Peyer's patch (tissue), 4 donors: ENCODE measurements at regions not wholly inside any gene's neighbourhood (a gene's known extent, or its start where the extent isn't known, plus 50 kb on each side); places are given as distances from the start of the nearest gene placed in this dataset.

Experiments
- POLR2A ChIP-seq, 2 donors: fragments of 450-650 bp; IDR thresholded peaks; one replicate each; pipeline ENCODE4 v1.5.1; 2017; ENCODE audit warnings: antibody characterized with exemption in 2 of 2, mild to moderate bottlenecking in 2 of 2, moderate library complexity in 2 of 2
- TF ChIP-seq, protein P1 (sequence below), 6 experiments: fragments of 450-650 bp in 4 of 6; fragments of 200-600 bp in 2 of 6; sonication (generic) in 1 of 6; IDR thresholded peaks; one replicate each; pipeline ENCODE4 v1.5.1; 2017 to 2019; ENCODE audit warnings: antibody characterized with exemption in 6 of 6, mild to moderate bottlenecking in 3 of 6, moderate library complexity in 1 of 6

DNA sequence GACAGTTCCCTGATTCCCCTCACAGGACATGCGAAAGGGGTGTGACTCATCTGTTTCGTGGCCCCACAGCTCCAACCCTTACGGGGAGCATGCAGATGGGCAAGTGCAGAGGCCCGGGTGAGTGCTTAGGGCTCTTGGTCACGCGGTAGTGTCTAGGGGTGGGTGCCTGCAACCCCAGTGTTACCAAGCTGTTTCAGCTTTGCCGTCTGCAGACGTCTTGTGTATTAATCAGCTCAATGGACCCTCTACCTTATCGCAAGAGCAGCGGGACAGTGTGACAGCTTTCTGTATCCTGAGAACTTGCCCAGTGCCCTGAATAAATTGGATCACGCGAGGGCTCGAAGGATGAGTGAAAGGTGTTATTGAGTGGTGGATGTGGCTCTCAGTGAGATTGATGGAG, 816.4 kb upstream of the ANO3 start:
- TF ChIP-seq, protein P1, sequence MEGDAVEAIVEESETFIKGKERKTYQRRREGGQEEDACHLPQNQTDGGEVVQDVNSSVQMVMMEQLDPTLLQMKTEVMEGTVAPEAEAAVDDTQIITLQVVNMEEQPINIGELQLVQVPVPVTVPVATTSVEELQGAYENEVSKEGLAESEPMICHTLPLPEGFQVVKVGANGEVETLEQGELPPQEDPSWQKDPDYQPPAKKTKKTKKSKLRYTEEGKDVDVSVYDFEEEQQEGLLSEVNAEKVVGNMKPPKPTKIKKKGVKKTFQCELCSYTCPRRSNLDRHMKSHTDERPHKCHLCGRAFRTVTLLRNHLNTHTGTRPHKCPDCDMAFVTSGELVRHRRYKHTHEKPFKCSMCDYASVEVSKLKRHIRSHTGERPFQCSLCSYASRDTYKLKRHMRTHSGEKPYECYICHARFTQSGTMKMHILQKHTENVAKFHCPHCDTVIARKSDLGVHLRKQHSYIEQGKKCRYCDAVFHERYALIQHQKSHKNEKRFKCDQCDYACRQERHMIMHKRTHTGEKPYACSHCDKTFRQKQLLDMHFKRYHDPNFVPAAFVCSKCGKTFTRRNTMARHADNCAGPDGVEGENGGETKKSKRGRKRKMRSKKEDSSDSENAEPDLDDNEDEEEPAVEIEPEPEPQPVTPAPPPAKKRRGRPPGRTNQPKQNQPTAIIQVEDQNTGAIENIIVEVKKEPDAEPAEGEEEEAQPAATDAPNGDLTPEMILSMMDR (IDR thresholded peaks at IDR 0.05) = no peak
- no peak for TF ChIP-seq POLR2A (IDR thresholded peaks at IDR 0.05)
